BE2C (cell line): ENCODE measurements at regions not wholly inside any gene's neighbourhood (a gene's known extent, or its start where the extent isn't known, plus 50 kb on each side); places are given as distances from the start of the nearest gene placed in this dataset.

ENCODE experiments used
- DNase-seq: peaks from one replicate; pipeline ENCODE4 v3.0.0-alpha.2; 2020
- H3K27me3 ChIP-seq: fragments of 250-450 bp; sonication (Bioruptor Pico); 2 replicates; pipeline ENCODE4 v1.5.1; 2020; ENCODE audit warnings: mild to moderate bottlenecking
- H3K36me3 ChIP-seq: fragments of 250-450 bp; sonication (Bioruptor Pico); 2 replicates; pipeline ENCODE4 v1.5.1; 2020; ENCODE audit warnings: mild to moderate bottlenecking
- H3K4me1 ChIP-seq: fragments of 250-450 bp; sonication (Bioruptor Pico); 2 replicates; pipeline ENCODE4 v1.5.1; 2020
- H3K4me3 ChIP-seq: 2 replicates; pipeline ENCODE4 v1.5.1; 2011; ENCODE audit warnings: low read depth, low read length
- H3K9me3 ChIP-seq: fragments of 250-450 bp; sonication (Bioruptor Pico); 2 replicates; pipeline ENCODE4 v1.5.1; 2020
- TF ChIP-seq, protein P1 (sequence below): IDR thresholded peaks from 2 replicates; pipeline ENCODE4 v1.5.1; 2012; ENCODE audit warnings: mild to moderate bottlenecking, low read depth, low read length

DNA sequence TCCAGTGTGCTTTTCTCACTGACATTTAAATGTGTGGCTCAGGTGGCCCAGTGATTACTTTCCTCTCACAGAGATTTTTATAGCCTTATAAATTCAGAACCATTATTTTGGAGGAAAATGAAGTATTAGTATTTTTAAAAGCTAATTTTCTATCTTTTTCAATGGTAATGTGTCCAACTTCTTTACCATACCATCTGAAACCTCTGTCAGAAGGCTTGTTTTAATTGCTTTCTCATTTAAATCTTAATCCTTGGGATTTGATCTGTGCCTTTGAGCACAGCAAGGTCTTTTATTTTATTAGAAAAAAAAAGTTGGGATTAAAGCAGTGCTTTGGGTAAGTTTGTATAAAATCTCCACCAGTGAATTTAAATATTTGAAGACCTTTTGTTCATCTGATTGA, 452.3 kb upstream of the RAG2 start:
- Histone ChIP-seq H3K4me3 (no peak overlapping the region), H3K27me3 (no peaks in the 10 kb centered on the region), H3K9me3 (no peaks in the 10 kb centered on the region), H3K36me3 (no peaks in the 10 kb centered on the region), H3K4me1 (no peaks in the 10 kb centered on the region)
- no peak for DNase-seq
- TF ChIP-seq, protein P1, sequence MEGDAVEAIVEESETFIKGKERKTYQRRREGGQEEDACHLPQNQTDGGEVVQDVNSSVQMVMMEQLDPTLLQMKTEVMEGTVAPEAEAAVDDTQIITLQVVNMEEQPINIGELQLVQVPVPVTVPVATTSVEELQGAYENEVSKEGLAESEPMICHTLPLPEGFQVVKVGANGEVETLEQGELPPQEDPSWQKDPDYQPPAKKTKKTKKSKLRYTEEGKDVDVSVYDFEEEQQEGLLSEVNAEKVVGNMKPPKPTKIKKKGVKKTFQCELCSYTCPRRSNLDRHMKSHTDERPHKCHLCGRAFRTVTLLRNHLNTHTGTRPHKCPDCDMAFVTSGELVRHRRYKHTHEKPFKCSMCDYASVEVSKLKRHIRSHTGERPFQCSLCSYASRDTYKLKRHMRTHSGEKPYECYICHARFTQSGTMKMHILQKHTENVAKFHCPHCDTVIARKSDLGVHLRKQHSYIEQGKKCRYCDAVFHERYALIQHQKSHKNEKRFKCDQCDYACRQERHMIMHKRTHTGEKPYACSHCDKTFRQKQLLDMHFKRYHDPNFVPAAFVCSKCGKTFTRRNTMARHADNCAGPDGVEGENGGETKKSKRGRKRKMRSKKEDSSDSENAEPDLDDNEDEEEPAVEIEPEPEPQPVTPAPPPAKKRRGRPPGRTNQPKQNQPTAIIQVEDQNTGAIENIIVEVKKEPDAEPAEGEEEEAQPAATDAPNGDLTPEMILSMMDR = no peak

DNA sequence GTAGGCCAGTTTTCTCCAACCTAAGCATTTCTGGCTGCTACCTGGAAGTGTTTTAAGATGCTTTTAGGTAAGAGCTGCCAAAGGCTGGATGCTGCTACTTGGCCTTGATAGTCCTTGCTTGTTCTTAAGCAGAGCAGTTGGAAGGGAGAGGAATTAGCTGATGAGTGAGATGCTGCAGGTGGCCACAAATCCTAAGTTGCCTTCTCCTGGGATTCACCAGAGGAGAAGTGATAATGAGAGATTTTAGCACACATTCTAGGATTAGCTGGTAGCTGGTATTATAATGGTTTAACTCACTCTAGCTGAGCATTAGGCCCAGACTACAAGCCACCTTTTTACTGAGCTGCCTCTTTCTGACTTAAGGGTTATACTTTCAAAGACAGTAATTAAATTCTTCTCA, 442.9 kb upstream of the RAG2 start:
- Histone ChIP-seq H3K9me3 (no peaks in the 10 kb centered on the region), H3K36me3 (no peaks in the 10 kb centered on the region), H3K4me3 (no peak overlapping the region), H3K27me3 (no peaks in the 10 kb centered on the region), H3K4me1 (no peaks in the 10 kb centered on the region)
- TF ChIP-seq, protein P1 = no peak
- no peak for DNase-seq

DNA sequence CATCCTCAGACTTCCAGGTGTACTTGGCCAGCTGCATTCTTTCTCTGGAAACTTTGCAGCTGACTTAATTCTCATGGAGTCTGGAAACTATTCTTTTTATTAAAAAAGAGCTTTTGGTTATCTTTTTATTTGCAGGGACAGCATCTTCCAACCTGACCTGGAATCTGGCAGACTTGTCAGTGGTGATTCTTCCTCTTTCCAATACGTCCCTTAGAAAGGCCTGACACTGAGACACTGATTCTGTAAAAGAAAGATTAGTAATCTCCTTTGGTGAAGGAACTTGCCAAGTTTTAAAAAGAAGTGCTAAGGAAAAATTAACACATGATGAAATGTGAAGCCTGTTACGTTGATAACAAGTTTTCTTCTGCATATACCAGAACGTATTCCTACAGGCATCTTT, 440.9 kb upstream of the RAG2 start:
- DNase-seq = no peak
- Histone ChIP-seq H3K4me3 (no peak overlapping the region), H3K4me1 (no peaks in the 10 kb centered on the region), H3K36me3 (no peaks in the 10 kb centered on the region), H3K27me3 (no peaks in the 10 kb centered on the region), H3K9me3 (no peaks in the 10 kb centered on the region)
- TF ChIP-seq, protein P1 = no peak

DNA sequence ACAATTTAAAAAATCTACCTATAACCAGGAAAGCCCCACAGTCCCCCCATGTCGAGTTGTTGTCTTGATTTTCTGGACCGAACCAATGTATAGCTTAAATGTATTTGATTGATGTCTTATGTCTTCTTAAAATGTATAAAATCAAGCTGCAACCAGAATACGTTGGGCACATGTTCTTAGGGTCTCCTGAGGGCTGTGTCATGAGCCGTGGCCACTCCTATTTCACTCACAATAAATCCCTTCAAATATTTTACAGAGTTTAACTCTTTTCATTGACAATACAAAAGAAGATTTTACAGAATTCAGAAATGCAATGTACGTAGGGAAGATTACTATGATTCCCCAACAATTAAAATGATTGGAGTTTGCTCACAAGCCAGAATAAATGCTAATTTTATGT, 428.7 kb upstream of the RAG2 start:
- Histone ChIP-seq H3K4me3 (no peak overlapping the region), H3K36me3 (no peaks in the 10 kb centered on the region), H3K27me3 (no peaks in the 10 kb centered on the region), H3K4me1 (no peaks in the 10 kb centered on the region), H3K9me3 (no peaks in the 10 kb centered on the region)
- TF ChIP-seq, protein P1 = no peak
- DNase-seq = no peak

DNA sequence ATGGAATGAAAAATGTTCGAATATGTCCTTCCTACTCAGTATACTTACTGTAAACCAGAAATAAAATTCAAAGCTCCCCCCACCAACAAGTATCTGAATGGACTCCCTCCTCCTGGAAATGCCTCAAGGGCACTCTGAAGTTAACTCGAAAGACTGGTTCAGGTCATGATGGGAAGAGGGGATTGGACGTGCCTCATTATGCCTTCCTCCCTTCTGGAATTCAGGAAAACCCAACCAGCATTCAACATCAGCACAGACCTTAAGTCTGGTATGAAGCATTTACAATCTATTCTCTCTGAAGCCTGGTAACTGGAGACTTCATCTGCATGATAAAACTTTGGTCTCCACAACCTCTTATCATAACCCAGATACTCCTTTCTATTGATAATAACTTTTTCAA, 428.3 kb upstream of the RAG2 start:
- Histone ChIP-seq H3K4me1 (no peaks in the 10 kb centered on the region), H3K27me3 (no peaks in the 10 kb centered on the region), H3K9me3 (no peaks in the 10 kb centered on the region), H3K4me3 (no peak overlapping the region), H3K36me3 (no peaks in the 10 kb centered on the region)
- DNase-seq = no peak
- TF ChIP-seq, protein P1 = no peak

DNA sequence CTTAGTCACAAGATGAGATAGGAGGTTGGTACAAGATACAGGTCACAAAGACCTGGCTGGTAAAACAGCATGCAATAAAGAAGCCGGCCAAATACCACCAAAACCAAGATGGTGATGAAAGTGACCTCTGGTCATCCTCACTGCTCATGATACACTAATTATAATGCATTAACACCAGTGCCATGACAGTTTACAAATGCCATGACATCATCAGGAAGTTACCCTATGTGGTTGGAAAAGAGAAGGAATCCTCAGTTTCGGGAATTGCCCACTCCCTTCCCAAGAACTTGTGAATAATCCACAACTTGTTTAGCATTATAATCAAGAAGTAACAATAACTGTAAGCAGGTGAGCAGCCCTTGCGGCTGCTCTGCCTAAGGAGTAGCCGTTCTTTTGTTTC, 408.5 kb upstream of the RAG2 start:
- no peaks in the 10 kb centered on the region for H3K36me3 ChIP-seq
- TF ChIP-seq, protein P1 = no peak
- H3K27me3 ChIP-seq = no peaks in the 10 kb centered on the region
- DNase-seq = no peak
- H3K4me1 ChIP-seq = no peaks in the 10 kb centered on the region
- no peak overlapping the region for H3K4me3 ChIP-seq
- no peaks in the 10 kb centered on the region for H3K9me3 ChIP-seq
